PC-3 (cell line): ENCODE measurements at regions not wholly inside any gene's neighbourhood (a gene's known extent, or its start where the extent isn't known, plus 50 kb on each side); places are given as distances from the start of the nearest gene placed in this dataset.

ENCODE experiments used
- EZH2 ChIP-seq: fragments of 300-600 bp; sonication (generic); IDR thresholded peaks from one replicate; pipeline ENCODE4 v1.6.1; 2017; ENCODE audit warnings: antibody characterized with exemption, mild to moderate bottlenecking, low read length; ENCODE audit not compliant: unreplicated experiment
- EZH2phosphoT487 ChIP-seq: fragments of 300-600 bp; sonication (generic); IDR thresholded peaks from 2 replicates; pipeline ENCODE4 v1.6.1; 2018; ENCODE audit warnings: mild to moderate bottlenecking, antibody characterized with exemption, low read length, borderline replicate concordance
- TF ChIP-seq, protein P1 (sequence below): fragments of 300-600 bp; sonication (generic); conservative IDR thresholded peaks from 2 replicates; pipeline ENCODE4 v1.5.1; 2017; ENCODE audit warnings: antibody characterized with exemption, low read depth, mild to moderate bottlenecking, low read length

- TF ChIP-seq EZH2phosphoT487 (no peak), EZH2 (no peak)
- TF ChIP-seq, protein P1, sequence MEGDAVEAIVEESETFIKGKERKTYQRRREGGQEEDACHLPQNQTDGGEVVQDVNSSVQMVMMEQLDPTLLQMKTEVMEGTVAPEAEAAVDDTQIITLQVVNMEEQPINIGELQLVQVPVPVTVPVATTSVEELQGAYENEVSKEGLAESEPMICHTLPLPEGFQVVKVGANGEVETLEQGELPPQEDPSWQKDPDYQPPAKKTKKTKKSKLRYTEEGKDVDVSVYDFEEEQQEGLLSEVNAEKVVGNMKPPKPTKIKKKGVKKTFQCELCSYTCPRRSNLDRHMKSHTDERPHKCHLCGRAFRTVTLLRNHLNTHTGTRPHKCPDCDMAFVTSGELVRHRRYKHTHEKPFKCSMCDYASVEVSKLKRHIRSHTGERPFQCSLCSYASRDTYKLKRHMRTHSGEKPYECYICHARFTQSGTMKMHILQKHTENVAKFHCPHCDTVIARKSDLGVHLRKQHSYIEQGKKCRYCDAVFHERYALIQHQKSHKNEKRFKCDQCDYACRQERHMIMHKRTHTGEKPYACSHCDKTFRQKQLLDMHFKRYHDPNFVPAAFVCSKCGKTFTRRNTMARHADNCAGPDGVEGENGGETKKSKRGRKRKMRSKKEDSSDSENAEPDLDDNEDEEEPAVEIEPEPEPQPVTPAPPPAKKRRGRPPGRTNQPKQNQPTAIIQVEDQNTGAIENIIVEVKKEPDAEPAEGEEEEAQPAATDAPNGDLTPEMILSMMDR, result no peak
These were observed 56.5 kb upstream of the ORC5 start for GRCh38 chr7:104264285-104264684.
